Epithelial cell of prostate (primary cell): ENCODE measurements at regions not wholly inside any gene's neighbourhood (a gene's known extent, or its start where the extent isn't known, plus 50 kb on each side); places are given as distances from the start of the nearest gene placed in this dataset.
"Not testable (repeated sequence)": the region's sequence is repeated elsewhere in the genome, so short reads cannot be mapped to it uniquely, and the experiment has no call there.

Experiments used
- DNase-seq: peaks from one replicate; pipeline ENCODE4 v3.0.0-alpha.2; 2011; ENCODE audit warnings: low read depth, low spot score
- H3K27ac ChIP-seq: fragments of 450-650 bp; 2 replicates; pipeline ENCODE4 v1.5.1; 2017; ENCODE audit warnings: mild to moderate bottlenecking

GRCh38 chr4:188282471-188283232 is 143.4 kb downstream of the TRIML1 start:
- H3K27ac ChIP-seq = no peak overlapping the region
- no peak for DNase-seq

DNA sequence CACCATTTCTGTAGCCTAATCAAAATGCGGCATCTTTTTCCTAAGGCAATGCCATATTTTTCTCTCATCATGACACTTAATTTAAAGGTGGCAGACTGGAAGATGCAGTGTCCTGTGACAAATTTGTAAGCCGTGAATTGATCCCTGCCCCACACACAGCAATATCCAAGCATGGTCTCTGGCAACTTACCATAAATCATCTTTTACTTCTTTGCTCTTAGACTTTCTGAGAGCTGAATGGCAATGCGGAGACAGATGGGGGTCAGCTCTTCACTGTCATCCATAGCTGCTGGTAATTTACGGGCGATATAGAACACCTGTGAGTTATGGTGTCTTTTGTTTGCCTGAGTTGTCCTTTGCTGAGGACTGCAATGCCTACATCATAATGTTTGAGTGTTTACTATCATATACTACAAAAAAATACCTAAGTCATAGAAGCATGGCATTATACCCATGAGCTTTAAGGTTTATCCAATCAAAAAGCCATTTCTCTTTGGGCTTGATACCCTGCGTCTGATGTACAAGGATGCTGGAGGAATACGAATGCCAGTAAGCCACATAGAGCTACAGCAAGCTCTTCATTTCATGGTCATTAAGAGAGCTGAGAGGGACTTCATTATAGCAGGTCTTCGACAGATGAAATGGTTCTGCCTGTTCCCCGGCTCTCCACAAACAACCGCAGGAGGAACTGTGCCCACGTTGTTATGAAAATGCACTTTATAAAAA is 148.1 kb downstream of the TRIML1 start:
- no peak overlapping the region for H3K27ac ChIP-seq
- DNase-seq = no peak

GRCh38 chr4:188289531-188290125 is 150.4 kb downstream of the TRIML1 start:
- H3K27ac ChIP-seq = no peak overlapping the region
- DNase-seq = no peak

GRCh38 chr4:188295899-188296298 is 156.7 kb downstream of the TRIML1 start:
- H3K27ac ChIP-seq = no peak overlapping the region
- no peak for DNase-seq

GRCh38 chr4:188296331-188296730 is 157.1 kb downstream of the TRIML1 start:
- DNase-seq = no peak
- no peak overlapping the region for H3K27ac ChIP-seq

DNA sequence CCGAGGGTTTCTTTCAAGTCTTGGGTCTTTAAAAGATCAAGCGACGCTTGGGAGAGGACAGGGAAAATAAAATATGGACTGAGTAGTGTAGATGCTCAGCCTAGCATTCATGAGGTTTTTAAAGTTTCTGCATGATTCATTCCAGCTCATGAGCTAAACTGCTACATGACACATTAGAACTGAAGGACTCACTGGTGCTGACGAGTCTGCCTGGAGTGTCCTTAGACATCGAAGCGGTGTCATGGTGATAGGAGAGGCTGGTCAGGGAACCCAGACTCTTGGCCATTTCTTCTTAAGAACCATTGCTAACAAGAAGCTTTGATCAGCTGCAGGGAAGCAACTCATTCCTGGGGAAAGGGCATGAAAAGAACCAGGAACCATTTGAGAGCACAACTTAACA is 158.6 kb downstream of the TRIML1 start:
- no peak for DNase-seq

GRCh38 chr4:188299161-188299560 is 159.9 kb downstream of the TRIML1 start:
- no peak overlapping the region for H3K27ac ChIP-seq
- DNase-seq = no peak

More for the DNA sequence above, 158.6 kb downstream of the TRIML1 start:
- H3K27ac ChIP-seq = no peak overlapping the region

GRCh38 chr4:188300385-188300784 is 161.1 kb downstream of the TRIML1 start:
- no peak for DNase-seq
- no peak overlapping the region for H3K27ac ChIP-seq

DNA sequence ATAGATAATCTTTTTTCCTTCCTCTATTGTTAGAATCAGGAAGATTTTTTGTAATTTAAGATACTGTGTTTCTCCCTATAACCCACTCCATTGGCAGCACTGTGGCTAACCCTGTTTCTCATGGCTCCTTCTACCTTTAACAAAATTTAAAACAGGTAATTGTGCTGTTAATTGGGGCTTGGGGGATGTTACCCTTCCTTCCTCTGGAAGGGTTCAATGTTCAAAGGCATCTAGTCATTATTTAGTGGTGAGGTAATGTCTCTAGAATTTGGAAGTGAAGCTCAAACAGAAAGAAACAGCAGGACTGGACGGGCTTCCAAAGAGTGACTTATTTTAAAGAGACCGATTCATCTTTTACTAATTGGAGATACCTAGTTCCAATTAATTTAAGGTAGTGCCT is 166.4 kb downstream of the TRIML1 start:
- no peak for DNase-seq
- no peak overlapping the region for H3K27ac ChIP-seq

DNA sequence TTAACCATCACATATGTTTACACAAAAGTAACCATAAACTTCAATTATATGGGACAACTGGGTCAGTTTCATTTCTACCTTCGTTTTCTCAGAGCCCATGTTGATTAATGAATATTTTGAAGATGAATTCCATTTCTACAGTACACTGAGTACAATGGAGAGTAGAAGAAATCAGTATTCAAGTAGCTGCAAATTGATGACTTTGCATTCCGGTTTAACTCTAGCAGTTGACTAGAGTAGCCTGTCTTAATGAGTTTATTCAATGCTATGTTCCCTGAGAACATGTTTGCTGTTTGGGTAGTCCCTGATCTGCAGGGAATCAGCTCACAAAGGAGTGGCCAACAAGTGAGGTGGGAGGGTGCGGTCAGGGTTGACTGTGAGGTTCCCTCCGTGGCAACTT is 168.3 kb downstream of the TRIML1 start:
- no peak overlapping the region for H3K27ac ChIP-seq

GRCh38 chr4:188308142-188308541 is 168.9 kb downstream of the TRIML1 start:
- H3K27ac ChIP-seq = no peak overlapping the region
- DNase-seq = no peak

More for the DNA sequence above, 168.3 kb downstream of the TRIML1 start:
- DNase-seq = no peak

DNA sequence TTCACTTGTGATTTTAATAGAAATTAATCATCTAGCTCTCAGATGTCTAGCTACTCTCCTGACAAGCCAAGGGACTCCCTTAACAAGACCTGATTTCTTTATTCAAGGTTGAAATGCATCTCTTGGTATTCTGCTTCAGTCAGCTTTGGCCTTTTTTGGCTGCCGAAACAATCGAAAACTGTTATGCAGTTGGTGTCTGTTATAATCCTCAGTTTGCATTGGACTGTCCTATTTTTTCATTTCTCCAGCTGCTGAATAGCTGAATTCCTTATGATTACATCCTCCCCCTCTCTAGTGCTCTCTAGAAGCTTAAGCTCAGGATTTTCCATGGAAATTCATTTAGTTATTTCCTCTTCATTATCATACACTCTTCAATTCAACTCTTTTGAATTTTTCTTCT is 177.2 kb downstream of the TRIML1 start:
- no peak for DNase-seq
- H3K27ac ChIP-seq = no peak overlapping the region

DNA sequence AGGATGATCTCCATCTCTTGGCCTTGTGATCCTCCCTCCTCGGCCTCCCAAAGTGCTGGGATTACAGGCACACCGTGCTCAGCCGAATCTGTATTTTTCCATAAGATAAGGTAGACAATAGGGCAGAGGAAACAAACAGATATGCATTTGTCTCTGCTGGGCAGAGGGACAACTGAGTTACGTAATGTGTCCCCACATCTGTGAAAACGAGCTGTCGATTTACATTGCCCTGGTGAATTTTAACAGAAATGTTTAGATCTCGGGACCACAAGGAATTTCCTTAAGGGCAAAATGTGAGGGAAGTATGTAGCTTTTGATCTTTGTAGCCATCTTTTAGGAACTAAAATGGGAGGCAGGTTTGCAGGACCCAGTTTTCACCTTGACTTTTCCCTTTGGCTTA is 189.7 kb downstream of the TRIML1 start:
- H3K27ac ChIP-seq = no peak overlapping the region
- DNase-seq = no peak

DNA sequence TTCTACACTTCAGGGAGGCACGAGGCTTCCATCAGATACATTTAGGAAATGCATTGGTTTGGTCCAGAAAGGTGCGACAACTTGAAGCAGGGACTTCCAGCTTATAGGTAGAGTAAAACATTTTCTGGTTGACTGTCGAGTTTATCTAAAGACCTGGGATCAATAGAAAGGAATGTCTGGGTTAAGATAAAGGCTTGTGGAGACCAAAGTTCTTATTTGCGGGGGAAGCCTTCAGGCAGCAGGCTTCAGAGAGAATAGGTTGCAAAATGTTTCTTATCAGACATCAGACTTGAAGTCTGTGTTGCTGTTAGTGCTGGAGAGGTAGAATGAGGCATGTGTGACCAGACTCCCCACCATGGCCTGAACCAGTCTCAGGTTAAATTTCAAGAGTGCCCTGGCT is 190.3 kb downstream of the TRIML1 start:
- no peak for DNase-seq
- no peak overlapping the region for H3K27ac ChIP-seq

- no peak overlapping the region for H3K27ac ChIP-seq
- no peak for DNase-seq
Measured at GRCh38 chr4:188332265-188332664, 193.0 kb downstream of the TRIML1 start.

- no peak overlapping the region for H3K27ac ChIP-seq
- no peak for DNase-seq
Measured at GRCh38 chr4:188336891-188337290, 197.7 kb downstream of the TRIML1 start.

GRCh38 chr4:188341428-188341827 is 202.2 kb downstream of the TRIML1 start:
- H3K27ac ChIP-seq = no peak overlapping the region
- DNase-seq = no peak

GRCh38 chr4:188346171-188346809 is 207.0 kb downstream of the TRIML1 start:
- DNase-seq = no peak

DNA sequence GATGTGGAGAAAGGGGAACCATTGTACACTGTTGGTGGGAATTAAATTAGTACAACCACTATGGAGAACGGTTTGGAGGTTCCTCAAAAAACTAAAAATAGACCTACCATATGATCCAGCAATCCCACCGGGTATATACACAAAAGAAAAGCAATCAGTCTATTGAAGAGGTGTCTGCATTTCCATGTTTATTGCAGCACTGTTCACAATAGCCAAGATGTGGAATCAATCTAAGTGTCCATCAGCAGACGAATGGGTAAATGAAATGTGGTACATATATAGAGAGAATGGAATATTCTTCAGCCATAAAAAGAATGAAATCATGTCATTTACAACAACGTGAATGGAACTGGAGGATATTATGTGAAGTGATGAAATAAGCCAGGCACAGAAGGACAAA is 208.1 kb downstream of the TRIML1 start:
- H3K27ac ChIP-seq = no peak overlapping the region
- DNase-seq = no peak

More at GRCh38 chr4:188346171-188346809, 207.0 kb downstream of the TRIML1 start:
- no peak overlapping the region for H3K27ac ChIP-seq

DNA sequence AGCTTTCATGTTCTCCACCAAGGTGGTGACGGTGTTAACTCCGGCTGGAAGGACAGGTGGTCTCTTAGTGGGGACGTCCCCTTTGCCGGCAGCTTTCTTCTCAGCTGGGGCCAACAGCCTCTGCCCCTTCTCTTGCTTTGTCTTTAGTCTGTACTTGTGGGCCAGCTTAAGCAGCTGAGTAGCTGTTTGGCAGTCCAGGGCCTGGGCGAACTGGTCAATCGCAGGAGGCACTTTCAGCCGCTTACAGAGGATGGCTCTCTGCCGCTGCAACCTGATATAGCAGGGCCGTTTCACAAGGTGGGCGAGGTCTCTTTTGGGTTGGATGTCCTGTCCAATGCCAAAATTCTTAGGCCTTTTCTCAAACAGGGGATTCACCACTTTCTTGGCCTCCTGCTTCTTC is 210.3 kb downstream of the TRIML1 start:
- DNase-seq, H3K27ac ChIP-seq: not testable (repeated sequence)

DNA sequence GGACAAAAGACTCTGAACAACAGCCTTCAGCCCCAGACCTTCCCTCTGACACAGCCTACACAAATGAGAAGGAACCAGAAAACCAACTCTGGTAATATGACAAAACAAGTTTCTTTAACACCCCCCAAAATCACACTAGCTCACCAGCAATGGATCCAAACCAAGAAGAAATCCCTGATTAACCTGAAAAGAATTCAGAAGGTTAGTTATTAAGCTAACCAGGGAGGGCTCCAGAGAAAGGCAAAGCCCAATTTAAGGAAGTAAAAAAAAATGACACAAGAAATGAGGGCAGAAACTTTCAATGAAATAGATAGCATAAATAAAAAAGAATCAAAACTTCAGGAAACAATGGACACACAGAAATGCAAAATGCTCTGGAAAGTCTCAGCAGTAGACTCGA is 224.0 kb downstream of the TRIML1 start:
- DNase-seq = no peak
- H3K27ac ChIP-seq = no peak overlapping the region
